Cardiac muscle cell (in vitro differentiated cells and primary cell): ENCODE measurements at regions not wholly inside any gene's neighbourhood (a gene's known extent, or its start where the extent isn't known, plus 50 kb on each side); places are given as distances from the start of the nearest gene placed in this dataset.
"Not testable (repeated sequence)": the region's sequence is repeated elsewhere in the genome, so short reads cannot be mapped to it uniquely, and the experiment has no call there.

Experiments used
- DNase-seq, 2 donors: peaks; one replicate each; pipeline versions ENCODE4 v3.0.0 to v3.0.0-alpha.2; 2010 to 2017; ENCODE audit warnings: low read depth in 1 of 2, low spot score in 1 of 2
- H3K27ac ChIP-seq: fragments of 200-600 bp; sonication (generic); 2 replicates; pipeline ENCODE4 v1.5.1; 2016
- H3K27me3 ChIP-seq: fragments of 200-600 bp; sonication (generic); 2 replicates; pipeline ENCODE4 v1.6.0; 2016; ENCODE audit warnings: control low read depth
- H3K36me3 ChIP-seq: fragments of 200-600 bp; sonication (generic); 2 replicates; pipeline ENCODE4 v1.5.1; 2016; ENCODE audit warnings: control low read depth
- H3K4me1 ChIP-seq: fragments of 200-600 bp; sonication (generic); 2 replicates; pipeline ENCODE4 v1.8.1; 2017; ENCODE audit warnings: low read depth, mild to moderate bottlenecking, mixed run types
- H3K4me3 ChIP-seq: fragments of 200-600 bp; sonication (generic); 2 replicates; pipeline ENCODE4 v1.5.1; 2016; ENCODE audit warnings: mild to moderate bottlenecking
- H3K9me3 ChIP-seq: fragments of 200-600 bp; sonication (generic); 2 replicates; pipeline ENCODE4 v1.5.1; 2017; ENCODE audit warnings: low read depth, mild to moderate bottlenecking, control low read depth
- CTCF ChIP-seq: IDR thresholded peaks from 2 replicates; pipeline ENCODE4 v1.5.1; 2012; ENCODE audit warnings: low read depth, mild to moderate bottlenecking, low read length

GRCh38 chr2:107136733-107137132, 250.8 kb upstream of the ST6GAL2 start:
- peaks cover 9% of the 10 kb centered on the region for H3K27me3 ChIP-seq
- no peaks in the 10 kb centered on the region for H3K9me3 ChIP-seq
- TF ChIP-seq CTCF = no peak
- no peaks in the 10 kb centered on the region for H3K36me3 ChIP-seq
- no peak overlapping the region for H3K4me3 ChIP-seq
- H3K27ac ChIP-seq = no peak overlapping the region
- H3K4me1 ChIP-seq = no peaks in the 10 kb centered on the region
- DNase-seq = no peak

GRCh38 chr2:107137706-107138105, 251.7 kb upstream of the ST6GAL2 start:
- Histone ChIP-seq H3K27ac (no peak overlapping the region), H3K27me3 (peaks cover 1% of the 10 kb centered on the region), H3K36me3 (no peaks in the 10 kb centered on the region), H3K4me1 (no peaks in the 10 kb centered on the region), H3K9me3 (no peaks in the 10 kb centered on the region), H3K4me3 (no peak overlapping the region)
- TF ChIP-seq CTCF = no peak
- DNase-seq = no peak

- Histone ChIP-seq H3K27ac (no peak overlapping the region), H3K9me3 (no peaks in the 10 kb centered on the region), H3K27me3 (no peaks in the 10 kb centered on the region), H3K4me3 (no peak overlapping the region), H3K4me1 (no peaks in the 10 kb centered on the region), H3K36me3 (no peaks in the 10 kb centered on the region)
- no peak for DNase-seq
- TF ChIP-seq CTCF = no peak
These were observed 260.2 kb upstream of the ST6GAL2 start for GRCh38 chr2:107146181-107146580.

- H3K36me3 ChIP-seq, H3K9me3 ChIP-seq, H3K4me3 ChIP-seq, H3K27ac ChIP-seq, H3K4me1 ChIP-seq, DNase-seq, H3K27me3 ChIP-seq: not testable (repeated sequence)
These were observed 260.7 kb upstream of the ST6GAL2 start for GRCh38 chr2:107146645-107147044.

- no peak for TF ChIP-seq CTCF
- Histone ChIP-seq H3K36me3 (no peaks in the 10 kb centered on the region), H3K4me3 (no peak overlapping the region), H3K27me3 (no peaks in the 10 kb centered on the region), H3K9me3 (no peaks in the 10 kb centered on the region), H3K4me1 (no peaks in the 10 kb centered on the region), H3K27ac (no peak overlapping the region)
- no peak for DNase-seq
These were observed 262.1 kb upstream of the ST6GAL2 start for GRCh38 chr2:107148055-107148454.

GRCh38 chr2:107148496-107148895, 262.5 kb upstream of the ST6GAL2 start:
- Histone ChIP-seq H3K4me1 (no peaks in the 10 kb centered on the region), H3K4me3 (no peak overlapping the region), H3K27ac (no peak overlapping the region), H3K36me3 (no peaks in the 10 kb centered on the region), H3K27me3 (no peaks in the 10 kb centered on the region), H3K9me3 (no peaks in the 10 kb centered on the region)
- DNase-seq = no peak
- TF ChIP-seq CTCF = no peak
